Vagina (tissue), 2 donors: ENCODE measurements at regions not wholly inside any gene's neighbourhood (a gene's known extent, or its start where the extent isn't known, plus 50 kb on each side); places are given as distances from the start of the nearest gene placed in this dataset.

Source experiments
- DNase-seq, 2 donors: peaks; one replicate each; pipeline ENCODE4 v3.0.0-alpha.2; 2017; ENCODE audit errors: extremely low spot score in 2 of 2
- H3K27ac ChIP-seq: fragments of 200-600 bp; sonication (generic); one replicate; pipeline ENCODE4 v1.5.1; 2019
- H3K27me3 ChIP-seq: fragments of 200-600 bp; sonication (generic); one replicate; pipeline ENCODE4 v1.5.1; 2019
- H3K36me3 ChIP-seq, 2 donors: fragments of 200-600 bp; sonication (generic); one replicate each; pipeline ENCODE4 v1.5.1; 2017 to 2019
- H3K4me1 ChIP-seq: fragments of 200-600 bp; sonication (generic); one replicate; pipeline ENCODE4 v1.5.1; 2019
- H3K4me3 ChIP-seq, 2 donors: fragments of 200-600 bp; sonication (generic); 1 replicate in 1 of 2; 2 replicates in 1 of 2; pipeline ENCODE4 v1.5.1; 2016 to 2019
- H3K9me3 ChIP-seq: fragments of 200-600 bp; sonication (generic); one replicate; pipeline ENCODE4 v1.5.1; 2019
- POLR2A ChIP-seq, 2 donors: fragments of 450-650 bp; IDR thresholded peaks; one replicate each; pipeline ENCODE4 v1.6.1; 2017; ENCODE audit warnings: antibody characterized with exemption in 2 of 2, mild to moderate bottlenecking in 2 of 2, moderate library complexity in 2 of 2
- POLR2AphosphoS5 ChIP-seq, 2 donors: sonication (generic); formaldehyde crosslinking; IDR thresholded peaks; one replicate each; pipeline ENCODE4 v1.9.0; 2017; ENCODE audit warnings: antibody characterized with exemption in 2 of 2, mild to moderate bottlenecking in 2 of 2, low read depth in 1 of 2; ENCODE audit not compliant: insufficient read depth in 1 of 2
- intact Hi-C: fragments of 100-400 bp; cut with DNase I; formaldehyde crosslinking; loops from one replicate; pipeline ENCODE4 v1.15.1; 2023
- TF ChIP-seq, protein P1 (sequence below), 3 experiments: fragments of 450-650 bp in 2 of 3; fragments of 200-600 bp in 1 of 3; sonication (generic) in 1 of 3; IDR thresholded peaks; one replicate each; pipeline ENCODE4 v1.5.1; 2017 to 2019; ENCODE audit warnings: antibody characterized with exemption in 3 of 3, mild to moderate bottlenecking in 2 of 3, moderate library complexity in 2 of 3

- Histone ChIP-seq H3K27ac (no peak overlapping the region), H3K4me1 (no peaks in the 10 kb centered on the region), H3K27me3 (no peaks in the 10 kb centered on the region), H3K36me3 (no peaks in the 10 kb centered on the region), H3K9me3 (no peaks in the 10 kb centered on the region), H3K4me3 (no peak overlapping the region)
- no peak for TF ChIP-seq POLR2A (IDR thresholded peaks at IDR 0.05)
- TF ChIP-seq, protein P1, sequence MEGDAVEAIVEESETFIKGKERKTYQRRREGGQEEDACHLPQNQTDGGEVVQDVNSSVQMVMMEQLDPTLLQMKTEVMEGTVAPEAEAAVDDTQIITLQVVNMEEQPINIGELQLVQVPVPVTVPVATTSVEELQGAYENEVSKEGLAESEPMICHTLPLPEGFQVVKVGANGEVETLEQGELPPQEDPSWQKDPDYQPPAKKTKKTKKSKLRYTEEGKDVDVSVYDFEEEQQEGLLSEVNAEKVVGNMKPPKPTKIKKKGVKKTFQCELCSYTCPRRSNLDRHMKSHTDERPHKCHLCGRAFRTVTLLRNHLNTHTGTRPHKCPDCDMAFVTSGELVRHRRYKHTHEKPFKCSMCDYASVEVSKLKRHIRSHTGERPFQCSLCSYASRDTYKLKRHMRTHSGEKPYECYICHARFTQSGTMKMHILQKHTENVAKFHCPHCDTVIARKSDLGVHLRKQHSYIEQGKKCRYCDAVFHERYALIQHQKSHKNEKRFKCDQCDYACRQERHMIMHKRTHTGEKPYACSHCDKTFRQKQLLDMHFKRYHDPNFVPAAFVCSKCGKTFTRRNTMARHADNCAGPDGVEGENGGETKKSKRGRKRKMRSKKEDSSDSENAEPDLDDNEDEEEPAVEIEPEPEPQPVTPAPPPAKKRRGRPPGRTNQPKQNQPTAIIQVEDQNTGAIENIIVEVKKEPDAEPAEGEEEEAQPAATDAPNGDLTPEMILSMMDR (IDR thresholded peaks at IDR 0.05): no peak
- no peak for TF ChIP-seq POLR2AphosphoS5 (IDR thresholded peaks at IDR 0.05; ENCODE audit: insufficient read depth in 1 of 2, low read depth in 1 of 2)
- intact Hi-C loops: no loop called here
- DNase-seq: no peak
Measured at GRCh38 chr1:5399771-5400170, 592.5 kb downstream of the NPHP4 start.

GRCh38 chr1:5396593-5396992 is 595.6 kb downstream of the NPHP4 start:
- intact Hi-C loops: no loop called here
- no peak overlapping the region for H3K27ac ChIP-seq
- no peaks in the 10 kb centered on the region for H3K36me3 ChIP-seq
- TF ChIP-seq POLR2A (IDR thresholded peaks at IDR 0.05) (no peak), POLR2AphosphoS5 (IDR thresholded peaks at IDR 0.05; ENCODE audit: insufficient read depth in 1 of 2, low read depth in 1 of 2) (no peak)
- TF ChIP-seq, protein P1 (IDR thresholded peaks at IDR 0.05): no peak
- no peaks in the 10 kb centered on the region for H3K9me3 ChIP-seq
- no peak for DNase-seq
- no peaks in the 10 kb centered on the region for H3K27me3 ChIP-seq
- no peaks in the 10 kb centered on the region for H3K4me1 ChIP-seq
- H3K4me3 ChIP-seq: no peak overlapping the region

DNA sequence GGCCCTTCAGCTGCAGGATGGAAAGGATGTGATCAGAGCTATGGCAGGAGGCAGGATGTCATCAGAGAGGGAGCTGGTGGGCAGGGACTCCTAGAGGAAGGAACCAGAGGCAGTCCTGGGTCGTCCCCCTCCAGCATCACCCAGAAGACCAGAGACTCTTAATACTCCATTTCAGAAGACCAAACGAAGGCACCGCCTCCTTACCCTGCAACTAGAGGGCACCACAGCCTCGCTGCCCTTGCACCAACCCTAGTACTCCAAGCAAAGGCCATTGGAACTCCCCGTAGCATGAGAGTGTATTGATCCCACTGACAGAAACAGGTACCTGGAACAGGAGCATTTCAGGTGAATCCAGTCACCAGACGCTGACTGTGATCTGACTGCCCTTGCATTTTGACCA is 598.1 kb downstream of the NPHP4 start:
- TF ChIP-seq POLR2A (IDR thresholded peaks at IDR 0.05): no peak
- no peak for TF ChIP-seq POLR2AphosphoS5 (IDR thresholded peaks at IDR 0.05; ENCODE audit: insufficient read depth in 1 of 2, low read depth in 1 of 2)
- TF ChIP-seq, protein P1 (IDR thresholded peaks at IDR 0.05): no peak
- H3K27me3 ChIP-seq: no peaks in the 10 kb centered on the region
- no peak for DNase-seq

GRCh38 chr1:5393603-5394002 is 598.6 kb downstream of the NPHP4 start:
- Histone ChIP-seq H3K27me3 (no peaks in the 10 kb centered on the region), H3K27ac (no peak overlapping the region), H3K36me3 (no peaks in the 10 kb centered on the region), H3K4me1 (no peaks in the 10 kb centered on the region), H3K9me3 (no peaks in the 10 kb centered on the region), H3K4me3 (no peak overlapping the region)
- no peak for TF ChIP-seq POLR2AphosphoS5 (IDR thresholded peaks at IDR 0.05; ENCODE audit: insufficient read depth in 1 of 2, low read depth in 1 of 2)
- TF ChIP-seq, protein P1 (IDR thresholded peaks at IDR 0.05): no peak
- TF ChIP-seq POLR2A (IDR thresholded peaks at IDR 0.05): no peak
- no peak for DNase-seq
- intact Hi-C loops: no loop called here

More for the DNA sequence above, 598.1 kb downstream of the NPHP4 start:
- Histone ChIP-seq H3K36me3 (no peaks in the 10 kb centered on the region), H3K27ac (no peak overlapping the region), H3K4me3 (no peak overlapping the region), H3K4me1 (no peaks in the 10 kb centered on the region), H3K9me3 (no peaks in the 10 kb centered on the region)
- intact Hi-C loops: no loop called here

- DNase-seq: no peak
- H3K4me3 ChIP-seq: no peak overlapping the region
- H3K9me3 ChIP-seq: no peaks in the 10 kb centered on the region
- no peaks in the 10 kb centered on the region for H3K4me1 ChIP-seq
- H3K27ac ChIP-seq: no peak overlapping the region
- intact Hi-C loops: no loop called here
- TF ChIP-seq POLR2A (IDR thresholded peaks at IDR 0.05): no peak
- TF ChIP-seq, protein P1 (IDR thresholded peaks at IDR 0.05): no peak
- TF ChIP-seq POLR2AphosphoS5 (IDR thresholded peaks at IDR 0.05; ENCODE audit: insufficient read depth in 1 of 2, low read depth in 1 of 2): no peak
- no peaks in the 10 kb centered on the region for H3K36me3 ChIP-seq
- H3K27me3 ChIP-seq: no peaks in the 10 kb centered on the region
Measured at GRCh38 chr1:5393146-5393545, 599.1 kb downstream of the NPHP4 start.
